ENCODE measurements at regions not wholly inside any gene's neighbourhood (a gene's known extent, or its start where the extent isn't known, plus 50 kb on each side); places are given as distances from the start of the nearest gene placed in this dataset.
"Not testable (repeated sequence)": the region's sequence is repeated elsewhere in the genome, so short reads cannot be mapped to it uniquely, and the experiment has no call there.

DNA sequence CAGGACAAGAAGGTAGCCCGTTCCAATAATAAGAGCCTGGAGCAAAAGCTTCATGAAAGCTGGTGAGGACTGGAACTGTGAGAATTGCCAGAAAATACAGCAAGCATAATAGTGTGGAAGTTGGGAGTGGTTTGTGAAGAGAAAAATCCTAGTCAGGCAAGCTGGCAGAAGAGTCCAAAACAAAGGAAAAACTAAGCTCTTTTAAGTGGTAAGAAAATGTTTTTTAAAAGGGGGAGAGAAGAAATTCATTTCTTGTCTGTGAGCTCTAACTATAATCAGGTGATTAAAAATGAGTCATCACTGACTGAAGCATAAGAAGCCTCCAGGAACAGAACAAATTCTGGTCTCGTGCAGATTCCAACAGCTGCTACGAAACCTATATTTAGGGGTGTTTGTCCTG is 102.6 kb downstream of the CAAP1 start:
- DNase-seq (ENCODE audit: low read depth in 1 of 2, low spot score in 1 of 2): no peak

DNA sequence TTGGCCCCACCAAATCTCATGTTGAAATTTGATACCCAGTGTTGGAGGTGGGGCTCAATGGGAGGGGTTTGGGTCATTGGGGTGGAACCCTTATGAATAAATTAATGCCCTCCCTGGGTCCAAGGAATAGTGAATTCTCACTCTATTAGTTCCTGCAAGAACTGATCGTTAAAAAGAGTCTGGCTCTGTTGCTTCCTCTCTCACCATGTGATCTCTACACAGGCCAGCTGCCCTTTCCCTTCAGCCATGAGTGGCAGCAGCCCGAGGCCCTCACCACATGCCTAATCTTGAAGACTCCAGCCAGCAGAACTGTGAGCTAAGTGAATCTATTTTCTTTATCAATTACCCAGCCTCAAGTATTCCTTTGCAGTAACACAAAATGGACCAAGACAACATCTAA is 106.0 kb downstream of the CAAP1 start:
- no peak for DNase-seq (ENCODE audit: low read depth in 1 of 2, low spot score in 1 of 2)

DNA sequence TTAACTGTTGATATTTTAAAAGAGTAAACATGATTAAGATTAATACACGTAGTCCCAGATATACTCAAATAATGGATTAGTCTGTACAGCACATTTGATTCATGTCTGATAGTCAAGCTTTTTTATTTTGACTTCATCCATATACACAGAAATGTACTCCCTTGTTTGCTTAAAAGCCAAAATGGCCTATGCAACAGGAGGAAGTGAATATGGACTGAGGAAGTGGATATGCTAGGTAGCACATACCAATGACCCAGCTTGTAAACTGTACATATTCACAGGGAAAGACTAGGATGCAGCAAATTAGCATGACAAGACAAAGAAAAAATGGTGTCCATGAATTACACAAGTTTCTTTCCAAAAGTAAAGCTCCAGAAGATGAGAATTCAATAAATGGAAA is 109.7 kb downstream of the CAAP1 start:
- no peak for DNase-seq (ENCODE audit: low read depth in 1 of 2, low spot score in 1 of 2)

- DNase-seq (ENCODE audit: low read depth in 1 of 2, low spot score in 1 of 2): no peak
These were observed 110.7 kb downstream of the CAAP1 start for GRCh38 chr9:26781906-26782305.

DNA sequence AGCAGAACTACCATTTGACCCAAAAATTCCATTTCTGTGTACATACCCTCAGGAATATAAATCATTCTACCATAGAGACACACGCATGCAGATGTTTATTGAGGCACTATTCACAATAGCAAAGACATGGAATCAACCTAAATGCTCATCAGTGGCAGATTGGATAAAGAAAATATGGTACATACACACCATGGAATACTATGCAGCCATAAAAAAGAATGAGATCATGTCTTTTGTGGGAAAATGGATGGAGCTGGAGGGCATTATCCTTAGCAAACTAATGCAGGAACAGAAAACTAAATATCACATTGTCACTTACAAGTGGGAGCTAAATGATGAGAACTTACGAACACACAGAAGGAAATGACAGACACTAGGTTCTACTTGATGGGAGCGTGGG is 112.3 kb downstream of the CAAP1 start:
- DNase-seq (ENCODE audit: low read depth in 1 of 2, low spot score in 1 of 2): not testable (repeated sequence)

DNA sequence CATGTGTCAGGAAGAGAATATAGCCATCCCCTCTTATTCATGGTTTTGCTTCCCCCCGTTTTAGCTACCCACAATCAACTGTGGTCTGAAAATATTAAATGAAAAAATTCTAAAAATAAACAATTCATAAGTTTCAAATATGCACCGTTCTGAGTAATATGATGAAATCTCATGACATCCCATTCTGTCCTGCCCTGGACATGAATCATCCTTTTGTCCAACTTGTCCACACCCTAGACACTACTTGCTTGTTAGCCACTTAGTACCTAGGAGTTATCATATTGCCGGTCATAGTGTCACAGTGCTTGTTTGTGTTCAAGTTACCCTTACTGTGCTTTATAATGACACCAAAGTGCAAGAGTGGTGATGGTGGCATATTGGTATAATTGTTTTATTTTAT is 113.5 kb downstream of the CAAP1 start:
- no peak for DNase-seq (ENCODE audit: low read depth in 1 of 2, low spot score in 1 of 2)

DNA sequence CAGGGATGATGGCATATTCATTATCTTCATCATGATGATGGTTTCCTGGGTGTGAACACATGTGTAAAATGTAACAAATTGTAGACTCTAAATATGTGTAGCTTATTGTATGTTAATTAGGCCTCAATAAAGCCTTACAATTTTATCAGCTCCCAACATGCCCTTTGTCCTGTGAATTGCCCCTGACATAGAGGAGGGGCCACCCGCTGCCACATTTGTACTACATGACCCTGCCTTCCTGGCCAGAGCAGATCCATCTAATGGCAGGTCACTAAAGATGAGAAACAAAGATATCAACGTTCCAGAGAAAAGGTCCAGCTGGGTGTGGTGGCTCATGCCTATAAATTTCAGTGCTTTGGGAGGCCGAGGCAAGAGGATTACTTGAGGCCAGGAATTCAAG is 117.2 kb downstream of the CAAP1 start:
- DNase-seq (ENCODE audit: low read depth in 1 of 2, low spot score in 1 of 2): no peak

GRCh38 chr9:26773056-26773455 is 119.5 kb downstream of the CAAP1 start:
- DNase-seq (ENCODE audit: low read depth in 1 of 2, low spot score in 1 of 2): no peak

DNA sequence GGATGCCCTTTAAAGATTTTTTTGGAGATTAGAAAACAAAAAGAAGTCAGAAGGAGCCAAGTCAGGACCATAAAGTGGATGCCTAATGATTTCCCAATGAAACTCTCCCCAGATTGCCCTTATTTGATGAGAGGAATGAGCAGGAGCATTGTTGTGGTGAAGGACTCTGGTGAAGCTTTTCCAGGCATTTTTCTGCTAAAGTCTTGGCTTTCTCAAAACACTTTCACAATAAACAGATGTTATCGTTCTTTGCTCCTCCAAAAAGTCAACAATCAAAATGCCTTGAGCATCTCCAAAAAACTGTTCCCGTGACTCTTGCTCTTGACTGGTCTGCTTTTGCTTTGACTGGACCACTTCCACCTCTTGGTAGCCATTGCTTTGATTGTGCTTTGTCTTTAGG is 121.8 kb downstream of the CAAP1 start:
- no peak for DNase-seq (ENCODE audit: low read depth in 1 of 2, low spot score in 1 of 2)

- no peak for DNase-seq (ENCODE audit: low read depth in 1 of 2, low spot score in 1 of 2)
These were observed 124.5 kb downstream of the CAAP1 start for GRCh38 chr9:26768145-26768544.

DNA sequence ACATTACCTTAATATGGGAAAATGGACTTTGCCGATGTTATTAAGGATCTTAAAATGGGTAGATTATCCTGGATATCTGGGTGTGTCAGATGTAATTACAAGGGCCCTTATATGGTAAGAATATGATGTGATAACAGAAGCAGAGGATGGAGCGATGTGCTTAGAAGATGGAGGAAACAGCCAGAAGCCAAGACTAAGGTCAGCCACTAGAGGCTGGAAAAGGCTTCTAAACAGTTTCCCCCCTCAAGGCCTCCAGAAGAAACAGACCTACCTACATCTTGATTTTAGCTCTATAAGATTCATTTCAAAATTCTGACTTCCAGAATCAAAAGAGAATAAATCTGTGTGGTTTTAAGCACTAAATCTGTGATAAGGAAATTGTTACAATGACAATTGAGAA is 131.9 kb downstream of the CAAP1 start:
- no peak for DNase-seq (ENCODE audit: low read depth in 1 of 2, low spot score in 1 of 2)

- no peak for DNase-seq (ENCODE audit: low read depth in 1 of 2, low spot score in 1 of 2)
These were observed 133.9 kb downstream of the CAAP1 start for GRCh38 chr9:26758655-26759054.

DNA sequence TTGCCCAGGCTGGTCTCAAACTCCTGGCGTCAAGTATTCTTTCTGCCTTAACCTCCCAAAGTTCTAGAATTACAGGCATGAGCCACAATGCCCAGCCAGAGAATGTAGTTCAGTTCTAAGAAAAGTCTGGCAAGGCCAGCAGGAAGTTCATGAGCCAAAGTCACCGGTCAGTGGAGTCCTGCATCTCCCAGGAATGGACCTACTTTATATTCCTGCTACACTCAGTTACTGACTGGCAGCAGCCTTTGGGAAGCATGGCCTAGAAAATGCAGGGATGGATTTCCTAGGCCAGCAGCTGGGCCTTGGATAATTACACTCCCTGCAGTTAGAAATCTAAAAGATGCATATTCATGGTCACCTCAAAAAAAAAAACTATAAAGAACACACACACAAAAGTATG is 135.7 kb downstream of the CAAP1 start:
- DNase-seq (ENCODE audit: low read depth in 1 of 2, low spot score in 1 of 2): no peak

- no peak for DNase-seq (ENCODE audit: low read depth in 1 of 2, low spot score in 1 of 2)
These were observed 137.1 kb downstream of the CAAP1 start for GRCh38 chr9:26755476-26755875.

GRCh38 chr9:26754509-26755164 is 138.0 kb downstream of the CAAP1 start:
- DNase-seq (ENCODE audit: low read depth in 1 of 2, low spot score in 1 of 2): no peak

- no peak for DNase-seq (ENCODE audit: low read depth in 1 of 2, low spot score in 1 of 2)
These were observed 138.6 kb downstream of the CAAP1 start for GRCh38 chr9:26753971-26754370.

DNA sequence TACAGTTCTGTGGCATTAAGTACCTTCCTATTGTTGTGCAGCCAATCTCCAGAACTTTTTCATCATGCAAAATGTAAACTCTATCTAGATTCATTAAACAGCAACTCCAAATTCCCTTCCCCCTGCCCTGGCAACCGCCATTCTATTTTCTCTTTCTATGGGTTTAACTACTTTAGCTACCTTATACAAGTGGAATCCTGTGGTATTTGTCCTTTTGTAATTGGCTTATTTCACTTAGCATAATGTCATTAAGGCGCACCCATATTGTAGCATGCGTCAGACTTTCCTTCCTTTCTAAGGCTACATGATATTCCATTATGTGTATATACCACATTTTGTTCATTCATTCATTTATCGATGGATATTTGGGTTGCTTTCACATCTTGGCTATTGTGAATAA is 142.4 kb downstream of the CAAP1 start:
- DNase-seq (ENCODE audit: low read depth in 1 of 2, low spot score in 1 of 2): no peak

GRCh38 chr9:26748449-26749058 is 144.0 kb downstream of the CAAP1 start:
- no peak for DNase-seq (ENCODE audit: low read depth in 1 of 2, low spot score in 1 of 2)

- DNase-seq (ENCODE audit: low read depth in 1 of 2, low spot score in 1 of 2): no peak
These were observed 145.0 kb downstream of the CAAP1 start for GRCh38 chr9:26747611-26748010.

- no peak for DNase-seq (ENCODE audit: low read depth in 1 of 2, low spot score in 1 of 2)
These were observed 146.1 kb downstream of the CAAP1 start for GRCh38 chr9:26746357-26747072.

DNA sequence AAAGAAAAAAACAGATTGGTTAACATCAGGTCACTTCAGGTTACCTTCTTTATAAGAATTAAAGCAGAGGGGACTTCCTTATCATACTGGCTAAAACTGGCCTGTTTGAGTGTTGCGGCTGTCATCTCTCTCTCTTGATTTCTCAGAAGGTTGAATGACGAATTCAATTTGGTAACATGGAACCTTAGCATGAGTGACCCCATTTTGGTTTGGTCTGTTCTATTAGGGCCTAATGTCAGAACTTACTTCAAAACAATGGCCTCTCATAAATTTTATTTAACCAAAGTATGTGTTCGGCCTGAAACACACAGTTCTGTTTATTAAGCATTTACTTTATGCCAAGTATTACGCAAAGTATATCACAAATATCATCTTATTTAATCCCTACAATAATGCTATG is 147.5 kb downstream of the CAAP1 start:
- DNase-seq (ENCODE audit: low read depth in 1 of 2, low spot score in 1 of 2): no peak

GRCh38 chr9:26744191-26744965 is 148.2 kb downstream of the CAAP1 start:
- no peak for DNase-seq (ENCODE audit: low read depth in 1 of 2, low spot score in 1 of 2)
